T-cell (primary cell): ENCODE measurements at regions not wholly inside any gene's neighbourhood (a gene's known extent, or its start where the extent isn't known, plus 50 kb on each side); places are given as distances from the start of the nearest gene placed in this dataset.

Experiments
- ATAC-seq, 4 experiments: fragments of 200-7000 bp in 3 of 4; fragments of 150-1000 bp in 1 of 4; cut with Tn5 transposase; replicated peaks in 1 of 4; 1 replicate in 3 of 4; 2 replicates in 1 of 4; pipeline ENCODE4 v1.10.0; 2021; ENCODE audit warnings: moderate library complexity in 3 of 4, mild to moderate bottlenecking in 2 of 4, moderate number of reproducible peaks in 1 of 4
- CTCF ChIA-PET, 2 donors: fragments of 300-600 bp; sonication (Branson Sonifier 250); formaldehyde crosslinking; loops; one replicate each; lab custom pipeline; 2022; ENCODE audit warnings: antibody characterized with exemption in 2 of 2; lab: Charles Lee
- POLR2A ChIA-PET, 2 donors: fragments of 300-600 bp; sonication (Branson Sonifier 250); formaldehyde crosslinking; loops; one replicate each; lab custom pipeline; 2022; ENCODE audit warnings: antibody characterized with exemption in 2 of 2; lab: Charles Lee
- DNase-seq, 35 experiments: peaks; one replicate each; pipeline versions ENCODE4 v3.0.0 to v3.0.0-alpha.2; 2013 to 2023
- H3K27ac ChIP-seq: one replicate; pipeline ENCODE4 v1.5.1; 2013; ENCODE audit warnings: low read length
- H3K27me3 ChIP-seq, 2 experiments: replicated peaks in 1 of 2; 1 replicate in 1 of 2; 2 replicates in 1 of 2; pipeline versions ENCODE4 v1.6.1 to v1.7.0; 2013; ENCODE audit warnings: low read length in 1 of 2, mixed read lengths in 1 of 2; ENCODE audit not compliant: control insufficient read depth in 2 of 2, insufficient read depth in 2 of 2; ENCODE audit errors: extremely low read depth in 1 of 2
- H3K36me3 ChIP-seq, 2 donors: 1 replicate in 1 of 2; 2 replicates in 1 of 2; pipeline versions ENCODE4 v1.6.1 to v1.7.0; 2013; ENCODE audit warnings: low read length in 1 of 2; ENCODE audit not compliant: control insufficient read depth in 2 of 2, insufficient read depth in 1 of 2; ENCODE audit errors: extremely low read depth in 1 of 2
- H3K4me1 ChIP-seq, 2 experiments: 1 replicate in 1 of 2; 2 replicates in 1 of 2; pipeline versions ENCODE4 v1.6.1 to v1.7.0; 2013; ENCODE audit warnings: low read length in 2 of 2, mixed read lengths in 1 of 2; ENCODE audit not compliant: insufficient read depth in 2 of 2, control insufficient read depth in 1 of 2; ENCODE audit errors: extremely low read depth in 1 of 2
- H3K4me3 ChIP-seq, 2 donors: 1 replicate in 1 of 2; 2 replicates in 1 of 2; pipeline versions ENCODE4 v1.5.1 to v1.7.0; 2013; ENCODE audit warnings: mild to moderate bottlenecking in 2 of 2, low read length in 1 of 2, moderate library complexity in 1 of 2; ENCODE audit not compliant: control insufficient read depth in 1 of 2; ENCODE audit errors: extremely low read depth in 1 of 2
- H3K9me3 ChIP-seq: 2 replicates; pipeline ENCODE4 v1.7.0; 2013
- H3K27ac Mint-ChIP-seq, 2 donors: one replicate each; pipeline ENCODE4 v1.8.0; 2020 to 2021; ENCODE audit warnings: mild to moderate bottlenecking in 2 of 2, mixed read lengths in 2 of 2
- H3K27me3 Mint-ChIP-seq, 2 donors: one replicate each; pipeline ENCODE4 v1.8.0; 2021 to 2022; ENCODE audit warnings: mixed read lengths in 2 of 2
- H3K36me3 Mint-ChIP-seq: one replicate; pipeline ENCODE4 v1.8.0; 2021; ENCODE audit warnings: mixed read lengths
- H3K4me1 Mint-ChIP-seq, 3 donors: one replicate each; pipeline ENCODE4 v1.8.0; 2020 to 2022; ENCODE audit warnings: mixed read lengths in 3 of 3, mild to moderate bottlenecking in 1 of 3
- H3K4me3 Mint-ChIP-seq, 3 donors: one replicate each; pipeline ENCODE4 v1.8.0; 2020 to 2022; ENCODE audit warnings: mild to moderate bottlenecking in 3 of 3, mixed read lengths in 3 of 3, moderate library complexity in 3 of 3
- H3K9me3 Mint-ChIP-seq, 3 donors: one replicate each; pipeline ENCODE4 v1.8.0; 2020 to 2022; ENCODE audit warnings: mixed read lengths in 3 of 3
- WGBS: methylation state at CpG from one replicate; pipeline ENCODE4 v1.1.5; 2013; ENCODE audit warnings: missing lambda C conversion rate; ENCODE audit not compliant: insufficient coverage; 5-methylcytosine and 5-hydroxymethylcytosine counted together

DNA sequence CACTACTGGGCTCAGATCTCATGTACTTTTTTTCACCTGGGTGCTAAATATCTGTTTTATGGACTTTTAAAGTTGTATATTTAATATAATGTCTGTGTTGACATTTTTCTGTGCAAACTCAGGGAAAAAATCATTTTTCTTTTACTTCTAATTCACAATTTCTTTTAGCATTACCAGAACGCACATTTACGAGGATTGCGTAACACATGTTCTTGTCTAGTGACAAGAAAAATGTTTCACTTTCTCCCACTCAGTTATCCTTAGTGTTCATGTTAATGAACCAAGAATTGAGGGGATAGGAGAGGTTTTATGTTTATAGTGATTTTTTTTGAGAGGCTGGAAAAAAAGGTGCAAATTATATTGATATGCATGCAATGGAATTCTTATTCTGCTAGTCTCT, 86.3 kb upstream of the PJA2 start:
- Mint-ChIP-seq H3K27ac (no peak overlapping the region), H3K27me3 (peaks cover 5 to 13% of the 10 kb centered on the region in 2 donors), H3K4me3 (no peak overlapping the region), H3K9me3 (no peaks in the 10 kb centered on the region), H3K36me3 (no peaks in the 10 kb centered on the region), H3K4me1 (no peaks in the 10 kb centered on the region)
- Histone ChIP-seq H3K4me1 (no peaks in the 10 kb centered on the region), H3K4me3 (no peak overlapping the region), H3K36me3 (no peaks in the 10 kb centered on the region), H3K27ac (no peak overlapping the region), H3K27me3 (peaks cover 0 to 3% of the 10 kb centered on the region in 2 experiments), H3K9me3 (no peaks in the 10 kb centered on the region)
- WGBS, result no CpG with 5 or more reads among the region's 3 CpGs
- POLR2A ChIA-PET, result no interaction called here
- CTCF ChIA-PET, result no interaction called here
- DNase-seq (no peak), ATAC-seq (no peak)

- ATAC-seq, result no peak
- no peaks in the 10 kb centered on the region for H3K9me3 ChIP-seq
- 96% methylated on average over 44 of the region's 65 CpGs for WGBS
- no peaks in the 10 kb centered on the region for H3K27me3 ChIP-seq
- Mint-ChIP-seq H3K27ac (no peak overlapping the region), H3K4me3 (no peak overlapping the region), H3K27me3 (peaks cover 3 to 8% of the 10 kb centered on the region in 2 donors), H3K36me3 (no peaks in the 10 kb centered on the region), H3K9me3 (no peaks in the 10 kb centered on the region), H3K4me1 (no peaks in the 10 kb centered on the region)
- H3K4me1 ChIP-seq, result no peaks in the 10 kb centered on the region
- no peaks in the 10 kb centered on the region for H3K36me3 ChIP-seq
- no peak overlapping the region for H3K27ac ChIP-seq
- POLR2A ChIA-PET, result no interaction called here
- H3K4me3 ChIP-seq, result no peak overlapping the region
- CTCF ChIA-PET, result no interaction called here
- no peak for DNase-seq
Observed at GRCh38 chr5:109487753-109488420, 78.1 kb upstream of the PJA2 start.

GRCh38 chr5:109486200-109486804, 76.5 kb upstream of the PJA2 start:
- DNase-seq (no peak), ATAC-seq (no peak)
- H3K9me3 Mint-ChIP-seq, result no peaks in the 10 kb centered on the region
- CTCF ChIA-PET, result interaction anchor here in 1 of 2 donors (0.9 kb wide), 1 partner anchor 1819 kb away, joined by 3 read pairs; no protein-coding TSS in a partner anchor
- Histone ChIP-seq H3K4me1 (no peaks in the 10 kb centered on the region), H3K27ac (no peak overlapping the region), H3K27me3 (no peaks in the 10 kb centered on the region), H3K4me3 (no peak overlapping the region), H3K36me3 (no peaks in the 10 kb centered on the region), H3K9me3 (no peaks in the 10 kb centered on the region)
- no peaks in the 10 kb centered on the region for H3K4me1 Mint-ChIP-seq
- WGBS, result 92% methylated on average over 5 of the region's 10 CpGs
- H3K4me3 Mint-ChIP-seq, result no peak overlapping the region
- no peaks in the 10 kb centered on the region for H3K36me3 Mint-ChIP-seq
- peaks cover 3 to 8% of the 10 kb centered on the region in 2 donors for H3K27me3 Mint-ChIP-seq
- POLR2A ChIA-PET, result no interaction called here
- H3K27ac Mint-ChIP-seq, result no peak overlapping the region

- Mint-ChIP-seq H3K27ac (no peak overlapping the region), H3K4me3 (no peak overlapping the region), H3K27me3 (peaks cover 0 to 8% of the 10 kb centered on the region in 2 donors), H3K36me3 (no peaks in the 10 kb centered on the region), H3K9me3 (no peaks in the 10 kb centered on the region), H3K4me1 (no peaks in the 10 kb centered on the region)
- ATAC-seq (no peak), DNase-seq (no peak)
- 76% methylated on average over 5 of the region's 8 CpGs for WGBS
- CTCF ChIA-PET, result no interaction called here
- Histone ChIP-seq H3K36me3 (no peaks in the 10 kb centered on the region), H3K27me3 (no peaks in the 10 kb centered on the region), H3K4me1 (no peaks in the 10 kb centered on the region), H3K4me3 (no peak overlapping the region), H3K27ac (no peak overlapping the region), H3K9me3 (no peaks in the 10 kb centered on the region)
- POLR2A ChIA-PET, result no interaction called here
Observed at GRCh38 chr5:109485030-109485429, 75.3 kb upstream of the PJA2 start.

DNA sequence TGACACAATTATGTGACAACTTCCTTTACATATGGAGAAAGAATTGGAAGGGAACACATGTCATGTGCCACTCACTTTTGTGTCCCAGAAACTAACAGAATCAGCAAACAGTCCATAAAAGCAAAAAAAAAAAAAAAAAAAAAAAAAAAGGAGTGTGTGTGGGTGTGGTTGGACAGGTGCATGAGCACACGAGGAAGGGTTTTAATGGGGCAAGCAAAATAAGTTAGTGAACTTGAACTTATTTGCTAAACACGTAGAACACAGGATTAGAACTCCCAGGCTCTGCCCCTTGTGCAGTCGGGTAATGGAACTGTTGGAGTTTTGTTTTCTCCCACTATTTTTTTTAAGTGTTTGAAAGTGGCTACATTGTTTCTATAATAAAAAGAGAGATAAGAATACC, 74.8 kb upstream of the PJA2 start:
- Histone ChIP-seq H3K4me1 (no peaks in the 10 kb centered on the region), H3K27me3 (no peaks in the 10 kb centered on the region), H3K27ac (no peak overlapping the region), H3K9me3 (no peaks in the 10 kb centered on the region), H3K4me3 (no peak overlapping the region), H3K36me3 (no peaks in the 10 kb centered on the region)
- H3K4me3 Mint-ChIP-seq, result no peak overlapping the region
- no peak overlapping the region for H3K27ac Mint-ChIP-seq
- ChIA-PET CTCF (no interaction called here), POLR2A (no interaction called here)
- DNase-seq, result no peak
- H3K27me3 Mint-ChIP-seq, result peaks cover 0 to 8% of the 10 kb centered on the region in 2 donors
- H3K36me3 Mint-ChIP-seq, result no peaks in the 10 kb centered on the region
- 100% methylated on average over 1 of the region's 3 CpGs for WGBS
- H3K9me3 Mint-ChIP-seq, result no peaks in the 10 kb centered on the region
- no peaks in the 10 kb centered on the region for H3K4me1 Mint-ChIP-seq
- no peak for ATAC-seq

GRCh38 chr5:109483395-109483971, 73.7 kb upstream of the PJA2 start:
- no peaks in the 10 kb centered on the region for H3K4me1 Mint-ChIP-seq
- ChIA-PET POLR2A (no interaction called here), CTCF (no interaction called here)
- ATAC-seq (no peak), DNase-seq (no peak)
- no CpG with 5 or more reads among the region's 2 CpGs for WGBS
- peaks cover 0 to 6% of the 10 kb centered on the region in 2 donors for H3K27me3 Mint-ChIP-seq
- no peaks in the 10 kb centered on the region for H3K27me3 ChIP-seq
- H3K36me3 Mint-ChIP-seq, result no peaks in the 10 kb centered on the region
- no peaks in the 10 kb centered on the region for H3K9me3 Mint-ChIP-seq
- no peaks in the 10 kb centered on the region for H3K9me3 ChIP-seq
- H3K27ac ChIP-seq, result no peak overlapping the region
- no peak overlapping the region for H3K4me3 Mint-ChIP-seq
- no peak overlapping the region for H3K4me3 ChIP-seq
- H3K36me3 ChIP-seq, result no peaks in the 10 kb centered on the region
- H3K4me1 ChIP-seq, result no peaks in the 10 kb centered on the region
- H3K27ac Mint-ChIP-seq, result no peak overlapping the region
